ENCODE measurements at regions not wholly inside any gene's neighbourhood (a gene's known extent, or its start where the extent isn't known, plus 50 kb on each side); places are given as distances from the start of the nearest gene placed in this dataset.

DNA sequence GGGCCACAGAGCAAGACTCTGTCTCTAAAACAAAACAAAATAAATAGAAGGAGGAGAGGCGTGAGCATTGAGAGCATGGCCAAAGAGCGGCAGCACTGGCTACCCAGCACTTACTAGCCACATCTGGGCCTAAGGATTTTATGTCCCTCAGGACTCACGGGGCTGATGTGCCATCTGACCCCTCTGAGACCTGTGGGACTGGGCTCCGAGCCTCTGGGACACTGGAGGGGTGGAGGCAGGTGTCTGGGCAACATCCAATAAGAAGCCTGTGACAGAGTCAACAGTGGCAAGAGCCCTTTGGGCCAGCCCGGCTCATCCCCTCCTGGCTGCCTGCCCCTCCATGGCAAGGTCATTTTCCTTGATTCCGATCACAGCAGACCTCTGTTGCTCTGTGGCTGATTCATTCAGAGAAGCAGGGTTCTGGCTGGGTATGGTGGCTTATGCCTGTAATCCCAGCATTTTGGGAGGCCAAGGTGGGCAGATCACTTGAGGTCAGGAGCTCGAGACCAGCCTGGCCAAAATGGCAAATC is 60.7 kb downstream of the RRM2 start:
- ATAC-seq (replicated peaks), result no peak
- Mint-ChIP-seq H3K36me3 (no peaks in the 10 kb centered on the region), H3K27me3 (no peaks in the 10 kb centered on the region)

DNA sequence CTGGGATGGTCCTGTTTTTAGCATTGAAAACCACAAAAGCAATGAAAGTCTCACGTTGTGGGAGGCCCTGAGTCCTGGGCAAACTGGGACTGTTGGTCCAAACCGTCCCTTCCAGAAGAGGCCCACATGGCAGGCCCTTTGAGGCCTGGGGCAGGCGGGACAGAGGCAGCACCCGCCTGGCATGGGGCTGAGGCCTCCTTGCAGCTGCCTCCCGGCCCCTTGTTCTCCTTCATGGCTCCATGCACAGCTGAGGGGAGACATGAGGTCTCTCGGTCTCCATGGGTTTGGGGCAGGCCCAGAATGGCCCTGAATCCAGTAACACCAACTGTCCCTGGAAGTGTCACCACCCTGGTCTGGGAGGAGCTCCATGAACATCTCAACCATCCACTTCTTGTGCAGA is 61.9 kb downstream of the RRM2 start:
- no peaks in the 10 kb centered on the region for H3K27me3 Mint-ChIP-seq
- H3K27ac Mint-ChIP-seq, result no peak overlapping the region
- no peaks in the 10 kb centered on the region for H3K4me1 Mint-ChIP-seq
- H3K36me3 Mint-ChIP-seq, result no peaks in the 10 kb centered on the region
- no peak overlapping the region for H3K4me3 Mint-ChIP-seq
- no peak for ATAC-seq (replicated peaks)
- DNase-seq, result no peak
- no peaks in the 10 kb centered on the region for H3K9me3 Mint-ChIP-seq

More for the DNA sequence above, 60.7 kb downstream of the RRM2 start:
- H3K4me3 Mint-ChIP-seq, result no peak overlapping the region
- no peaks in the 10 kb centered on the region for H3K4me1 Mint-ChIP-seq
- H3K9me3 Mint-ChIP-seq, result no peaks in the 10 kb centered on the region
- H3K27ac Mint-ChIP-seq, result peak overlapping the region; percentile 25
- no peak for DNase-seq

DNA sequence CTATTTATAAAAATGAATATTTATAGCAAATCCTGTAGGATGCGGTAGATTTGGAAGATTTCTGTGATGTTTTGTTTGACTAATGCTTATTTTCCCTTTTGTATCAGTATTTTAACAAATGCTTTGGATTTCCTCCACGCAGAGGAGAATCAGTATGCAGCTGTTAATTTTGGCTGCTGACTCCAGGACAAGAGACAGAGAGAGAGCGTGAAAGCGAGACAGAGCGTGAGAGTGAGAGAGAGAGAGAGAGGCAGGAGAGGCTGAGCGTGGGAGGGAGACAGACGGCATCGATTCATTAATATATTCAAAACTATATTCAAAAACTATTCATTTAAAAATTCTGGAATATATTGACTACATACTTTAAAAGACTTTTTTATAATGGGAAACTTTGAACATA is 62.5 kb downstream of the RRM2 start:
- H3K27me3 Mint-ChIP-seq, result no peaks in the 10 kb centered on the region
- DNase-seq (no peak), ATAC-seq (replicated peaks) (no peak)
- peaks cover 4 to 5% of the 10 kb centered on the region in 2 donors for H3K9me3 Mint-ChIP-seq
- H3K27ac Mint-ChIP-seq, result no peak overlapping the region
- peaks cover 2 to 4% of the 10 kb centered on the region in 2 donors for H3K36me3 Mint-ChIP-seq
- H3K4me1 Mint-ChIP-seq, result peaks cover 4 to 5% of the 10 kb centered on the region in 2 donors
- no peak overlapping the region for H3K4me3 Mint-ChIP-seq

DNA sequence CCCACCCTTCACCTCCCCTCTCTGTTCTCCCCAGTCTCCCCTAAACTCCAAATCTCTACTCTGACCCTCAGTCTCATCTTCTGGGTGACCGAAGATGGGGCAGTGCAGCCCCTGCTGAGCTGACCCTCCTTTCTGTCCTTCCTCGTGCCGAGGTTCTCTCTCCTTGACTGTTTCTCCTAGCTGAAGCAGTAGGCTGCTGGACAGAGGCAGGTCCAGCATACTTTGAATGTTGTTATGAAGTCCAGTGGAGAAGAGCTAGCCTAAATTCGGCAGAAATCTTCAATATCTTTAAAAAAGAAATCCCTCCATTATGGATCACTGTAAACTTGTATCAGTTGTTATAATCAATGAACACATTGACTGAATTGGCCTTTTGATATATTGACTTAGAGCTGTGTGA is 63.2 kb downstream of the RRM2 start:
- Mint-ChIP-seq H3K9me3 (peaks cover 10 to 12% of the 10 kb centered on the region in 2 donors), H3K27me3 (no peaks in the 10 kb centered on the region), H3K4me1 (peaks cover 8 to 11% of the 10 kb centered on the region in 2 donors), H3K4me3 (no peak overlapping the region), H3K27ac (no peak overlapping the region), H3K36me3 (peaks cover 2 to 4% of the 10 kb centered on the region in 2 donors)
- ATAC-seq (replicated peaks) (no peak), DNase-seq (no peak)

DNA sequence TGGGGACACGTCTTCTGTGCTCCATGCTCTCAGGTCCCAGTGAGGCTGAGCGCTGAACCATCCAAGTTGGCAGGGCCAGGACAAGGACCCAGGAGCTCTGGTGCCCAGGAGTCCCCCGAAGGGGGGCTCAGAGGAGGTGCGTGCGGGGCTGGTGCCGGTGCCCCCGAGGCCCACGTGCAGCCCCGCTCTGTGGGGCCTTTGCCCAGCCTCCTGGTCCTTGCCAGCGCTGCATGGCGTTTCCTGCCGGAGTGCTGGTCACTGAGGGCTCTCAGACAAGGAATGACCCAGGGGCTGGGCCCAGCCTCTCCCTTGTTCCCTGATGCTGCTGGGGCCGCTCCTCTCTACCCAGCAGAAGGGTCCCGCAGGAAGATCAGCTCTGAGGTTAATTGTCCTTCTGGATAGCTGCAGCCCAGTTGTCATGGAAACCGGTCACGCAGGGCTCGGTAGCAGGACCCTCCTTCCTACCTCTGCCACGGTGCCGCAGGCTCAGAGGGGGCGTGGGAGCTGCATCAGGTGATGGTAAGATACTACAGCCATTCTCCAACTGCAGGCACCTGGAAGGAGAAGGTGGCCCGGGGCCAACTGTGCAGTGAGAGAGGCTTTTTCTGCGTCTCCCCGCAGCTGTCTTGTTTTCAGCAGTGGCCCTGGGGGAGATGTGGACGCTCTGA is 64.5 kb downstream of the RRM2 start:
- H3K9me3 Mint-ChIP-seq, result peaks cover 10 to 12% of the 10 kb centered on the region in 2 donors
- ATAC-seq (replicated peaks) (no peak), DNase-seq (no peak)
- H3K36me3 Mint-ChIP-seq, result peaks cover 2 to 8% of the 10 kb centered on the region in 2 donors
- H3K27ac Mint-ChIP-seq, result no peak overlapping the region
- no peak overlapping the region for H3K4me3 Mint-ChIP-seq
- no peaks in the 10 kb centered on the region for H3K27me3 Mint-ChIP-seq
- H3K4me1 Mint-ChIP-seq, result peaks cover 17 to 18% of the 10 kb centered on the region in 2 donors

DNA sequence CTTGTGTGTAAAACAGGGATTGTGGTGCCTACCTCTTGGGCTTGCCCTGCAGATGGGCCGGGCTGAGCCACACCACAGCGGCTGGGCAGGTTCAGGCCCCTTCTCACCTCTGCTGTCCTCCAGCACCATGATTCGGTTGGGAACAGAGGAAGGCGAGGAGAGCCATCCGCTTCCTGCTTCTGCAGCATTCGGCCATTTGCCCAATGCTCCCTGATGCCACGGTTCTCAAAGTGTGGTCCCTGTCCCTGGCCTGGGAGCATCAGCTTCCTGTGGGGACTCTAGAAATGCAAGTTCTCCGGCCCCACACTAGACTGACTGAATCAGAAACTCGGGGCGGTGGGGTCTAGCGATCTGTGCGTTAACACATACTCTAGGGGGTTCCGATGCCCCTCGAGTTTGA is 65.1 kb downstream of the RRM2 start:
- H3K9me3 Mint-ChIP-seq, result peaks cover 10 to 12% of the 10 kb centered on the region in 2 donors
- H3K4me3 Mint-ChIP-seq, result no peak overlapping the region
- H3K4me1 Mint-ChIP-seq, result peaks cover 17 to 18% of the 10 kb centered on the region in 2 donors
- H3K27me3 Mint-ChIP-seq, result no peaks in the 10 kb centered on the region
- ATAC-seq (replicated peaks) (no peak), DNase-seq (no peak)
- H3K27ac Mint-ChIP-seq, result no peak overlapping the region
- peaks cover 2 to 8% of the 10 kb centered on the region in 2 donors for H3K36me3 Mint-ChIP-seq

DNA sequence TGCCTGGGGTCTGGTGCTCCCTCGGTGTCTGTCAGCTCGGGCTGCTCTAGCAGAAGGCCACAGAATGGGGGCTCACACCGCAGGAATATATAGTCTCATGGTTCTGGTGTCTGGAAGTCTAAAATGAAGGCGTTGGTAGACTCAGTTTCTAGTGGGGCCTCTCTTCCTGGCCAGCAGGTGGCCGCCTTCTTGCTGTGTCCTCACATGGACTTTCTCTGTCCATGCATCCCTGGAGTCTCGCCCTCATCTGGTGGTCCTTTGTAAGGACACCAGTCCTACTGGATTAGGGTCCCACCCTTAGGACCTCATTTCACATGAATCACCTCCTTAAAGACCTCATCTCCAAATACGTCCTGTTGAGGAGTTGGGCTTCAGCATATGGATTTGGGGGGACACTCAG is 65.7 kb downstream of the RRM2 start:
- no peak overlapping the region for H3K27ac Mint-ChIP-seq
- H3K27me3 Mint-ChIP-seq, result no peaks in the 10 kb centered on the region
- no peak for ATAC-seq (replicated peaks)
- peaks cover 2 to 8% of the 10 kb centered on the region in 2 donors for H3K36me3 Mint-ChIP-seq
- H3K4me3 Mint-ChIP-seq, result no peak overlapping the region
- peaks cover 10 to 12% of the 10 kb centered on the region in 2 donors for H3K9me3 Mint-ChIP-seq
- no peak for DNase-seq
- peaks cover 17 to 18% of the 10 kb centered on the region in 2 donors for H3K4me1 Mint-ChIP-seq

DNA sequence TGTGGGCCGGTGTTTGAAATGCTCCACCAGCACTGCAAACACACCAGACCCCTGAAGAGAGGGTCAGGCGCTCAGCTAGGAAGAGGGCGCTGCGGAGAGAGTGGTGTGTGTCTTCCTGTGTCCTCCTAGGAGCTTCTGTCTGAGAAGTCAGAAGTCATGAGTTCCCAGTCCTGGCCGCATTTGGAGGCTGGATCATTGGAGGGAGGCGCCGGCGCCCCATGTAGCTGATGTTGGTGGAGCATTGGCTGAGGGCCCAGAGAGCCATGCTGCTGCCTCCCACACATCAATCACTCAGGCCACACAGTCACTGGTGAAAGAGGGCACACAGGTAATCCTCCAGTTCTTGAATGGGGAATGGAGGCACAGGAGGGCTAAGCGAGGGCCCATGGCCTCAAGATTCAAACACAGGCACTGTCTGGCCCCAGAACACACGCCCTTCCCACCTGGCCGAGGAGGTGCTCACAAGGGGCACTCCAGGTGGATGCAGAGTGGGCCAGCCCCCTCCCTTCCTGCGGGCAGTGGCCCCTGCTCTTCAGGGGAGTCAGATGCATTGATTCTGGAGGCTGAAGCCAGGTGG is 66.3 kb downstream of the RRM2 start:
- Mint-ChIP-seq H3K4me3 (no peak overlapping the region), H3K4me1 (peaks cover 17 to 18% of the 10 kb centered on the region in 2 donors), H3K27me3 (no peaks in the 10 kb centered on the region), H3K36me3 (peaks cover 2 to 8% of the 10 kb centered on the region in 2 donors), H3K27ac (peak overlapping the region; percentile 32), H3K9me3 (peaks cover 10 to 12% of the 10 kb centered on the region in 2 donors)
- ATAC-seq (replicated peaks), result no peak
- DNase-seq, result no peak

DNA sequence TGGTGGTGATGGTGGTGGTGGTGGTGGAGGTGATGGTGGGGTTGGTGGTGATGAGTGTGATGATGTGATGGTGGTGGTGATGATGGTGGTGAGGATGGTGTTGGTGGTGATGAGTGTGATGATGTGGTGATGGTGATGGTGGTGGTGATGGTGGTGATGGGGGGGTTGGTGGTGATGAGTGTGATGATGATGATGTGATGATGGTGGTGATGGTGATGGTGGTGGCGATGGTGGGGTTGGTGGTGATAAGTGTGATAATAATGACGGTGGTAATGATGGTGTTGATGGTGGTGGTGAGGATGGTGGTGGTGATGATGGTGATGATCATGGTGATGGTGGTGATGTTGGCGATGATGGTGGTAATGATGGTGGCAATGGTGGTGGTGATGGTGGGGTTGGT is 67.7 kb downstream of the RRM2 start:
- no peak overlapping the region for H3K27ac Mint-ChIP-seq
- ATAC-seq (replicated peaks), result no peak
- H3K36me3 Mint-ChIP-seq, result peaks cover 2 to 8% of the 10 kb centered on the region in 2 donors

DNA sequence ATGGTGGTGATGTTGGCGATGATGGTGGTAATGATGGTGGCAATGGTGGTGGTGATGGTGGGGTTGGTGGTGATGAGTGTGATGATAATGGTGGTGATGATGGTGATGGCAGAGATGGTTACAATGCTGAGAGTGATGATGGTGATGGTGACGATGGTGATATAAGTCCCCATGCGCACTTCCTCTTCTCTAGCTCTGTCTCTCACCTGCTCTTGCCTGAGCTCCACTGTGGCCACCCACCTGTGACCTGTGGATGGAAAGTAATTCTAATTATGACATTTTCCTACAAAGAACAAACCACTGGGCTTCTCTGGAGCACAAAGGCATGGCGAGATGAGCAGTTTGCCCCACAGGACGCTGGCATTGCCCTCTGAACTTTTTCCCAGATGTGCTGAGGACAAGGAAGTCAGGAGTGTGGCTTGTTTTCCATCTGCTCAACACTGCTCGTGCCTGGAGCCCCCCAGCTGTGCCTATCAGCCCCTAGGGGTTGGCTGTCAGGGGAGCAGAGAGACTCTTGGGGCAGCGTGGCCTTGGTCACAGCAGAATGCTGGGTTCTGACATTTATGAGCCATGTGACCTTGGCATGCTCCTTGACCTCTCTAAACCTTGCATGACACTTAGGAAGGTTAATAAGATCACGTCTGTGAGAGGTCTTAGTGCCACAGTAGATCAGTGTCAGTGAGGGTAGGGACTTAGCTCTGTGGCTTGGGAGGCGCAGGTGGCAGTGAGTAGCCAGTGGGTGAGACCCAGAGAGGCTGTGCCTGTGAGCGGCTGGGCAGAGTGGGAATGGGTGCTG is 68.4 kb downstream of the RRM2 start:
- peak; percentile 62 to 65 for ATAC-seq (replicated peaks)
- Mint-ChIP-seq H3K36me3 (peaks cover 2 to 8% of the 10 kb centered on the region in 2 donors), H3K27ac (peak overlapping the region; percentile 87), H3K27me3 (no peaks in the 10 kb centered on the region), H3K4me1 (peaks cover 17 to 18% of the 10 kb centered on the region in 2 donors), H3K9me3 (peaks cover 10 to 12% of the 10 kb centered on the region in 2 donors), H3K4me3 (peak overlapping the region; percentile 10 to 49)
- DNase-seq, result no peak

More for the DNA sequence above, 67.7 kb downstream of the RRM2 start:
- Mint-ChIP-seq H3K27me3 (no peaks in the 10 kb centered on the region), H3K9me3 (peaks cover 10 to 12% of the 10 kb centered on the region in 2 donors), H3K4me3 (no peak overlapping the region), H3K4me1 (peaks cover 17 to 18% of the 10 kb centered on the region in 2 donors)
- no peak for DNase-seq

DNA sequence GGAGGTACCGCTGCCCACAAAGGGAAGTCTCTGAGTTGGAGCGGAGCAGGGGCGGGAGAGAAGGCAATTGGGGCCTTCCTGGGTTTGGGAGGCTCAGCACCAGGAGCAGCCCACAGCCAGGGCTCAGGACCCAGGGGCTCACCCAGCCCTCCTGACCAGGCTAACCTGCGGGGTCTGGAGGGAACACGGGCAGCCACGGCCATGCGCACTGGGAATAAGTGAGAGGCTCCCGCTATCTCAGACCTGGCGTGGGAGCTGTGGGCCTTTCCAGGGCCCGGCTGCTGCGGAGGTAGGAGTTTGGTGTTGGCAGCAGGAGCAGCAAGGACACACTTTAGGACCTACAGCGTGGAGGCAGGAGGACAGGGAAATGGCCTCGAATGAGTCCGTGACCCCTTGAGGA is 69.0 kb downstream of the RRM2 start:
- peak overlapping the region; percentile 87 for H3K27ac Mint-ChIP-seq
- peak overlapping the region; percentile 10 to 49 for H3K4me3 Mint-ChIP-seq
- peaks cover 17 to 18% of the 10 kb centered on the region in 2 donors for H3K4me1 Mint-ChIP-seq
- H3K36me3 Mint-ChIP-seq, result peaks cover 2 to 8% of the 10 kb centered on the region in 2 donors
- H3K9me3 Mint-ChIP-seq, result peaks cover 10 to 12% of the 10 kb centered on the region in 2 donors
- no peaks in the 10 kb centered on the region for H3K27me3 Mint-ChIP-seq
- ATAC-seq (replicated peaks) (no peak), DNase-seq (no peak)

DNA sequence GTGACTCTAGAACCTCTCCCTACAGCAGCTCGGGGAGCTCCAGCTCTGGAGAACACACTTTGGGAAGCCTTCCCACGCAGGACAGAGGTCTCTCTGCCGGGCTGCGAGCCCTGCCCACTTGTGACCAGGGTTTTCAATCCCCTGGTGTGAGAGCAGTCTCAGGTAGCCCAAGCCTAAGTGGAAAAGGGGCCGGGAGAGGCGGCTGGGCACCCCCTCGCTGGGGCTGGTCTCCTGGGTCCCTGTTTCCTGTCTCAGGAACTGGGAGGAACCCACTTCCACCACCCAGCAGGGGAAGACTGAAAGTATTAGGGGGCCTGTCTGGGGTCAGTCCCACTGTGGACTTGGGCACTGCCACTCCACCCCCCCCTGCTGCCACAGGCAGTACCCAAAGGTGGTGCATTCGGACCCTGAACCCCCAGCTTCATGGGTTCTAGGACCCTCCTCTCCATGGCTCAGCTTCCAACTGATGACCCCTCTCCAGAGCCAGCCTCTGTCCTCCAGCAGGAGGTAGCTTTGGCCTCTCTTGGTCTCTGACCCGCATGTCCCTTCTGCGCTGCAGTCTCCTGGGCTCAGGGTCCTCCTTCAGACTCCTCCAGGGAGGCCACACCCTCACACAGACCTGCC is 70.0 kb downstream of the RRM2 start:
- Mint-ChIP-seq H3K4me1 (peaks cover 17 to 18% of the 10 kb centered on the region in 2 donors), H3K9me3 (peaks cover 10 to 12% of the 10 kb centered on the region in 2 donors), H3K27ac (no peak overlapping the region), H3K4me3 (no peak overlapping the region), H3K27me3 (no peaks in the 10 kb centered on the region), H3K36me3 (peaks cover 2 to 8% of the 10 kb centered on the region in 2 donors)
- DNase-seq, result no peak
- no peak for ATAC-seq (replicated peaks)

DNA sequence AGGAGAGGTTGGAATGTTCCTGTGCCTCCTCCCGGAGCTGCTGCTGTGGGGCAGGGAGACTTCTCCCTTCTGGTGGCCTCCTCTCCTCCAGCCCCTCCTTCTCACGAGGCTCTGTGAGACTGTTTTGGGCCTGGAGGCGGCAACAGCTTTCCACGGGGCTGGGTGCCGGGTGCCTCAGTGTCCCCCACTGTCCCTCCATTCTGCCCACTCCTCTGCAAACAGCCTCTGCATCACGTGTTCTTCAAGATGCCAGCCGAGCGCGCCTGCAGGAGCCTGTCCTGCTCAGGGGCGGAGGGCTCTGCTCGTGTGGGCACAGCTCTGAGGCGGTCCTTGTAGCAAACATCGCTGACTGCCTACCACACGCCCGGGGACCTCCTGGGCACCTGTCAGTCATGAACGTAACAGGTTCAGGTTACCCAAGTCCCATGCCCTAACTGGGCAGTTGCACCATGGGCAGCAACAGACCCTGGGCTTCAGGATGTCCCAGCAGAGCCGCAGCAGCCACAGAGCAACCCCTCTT is 70.8 kb downstream of the RRM2 start:
- no peak overlapping the region for H3K4me3 Mint-ChIP-seq
- peaks cover 2 to 10% of the 10 kb centered on the region in 2 donors for H3K36me3 Mint-ChIP-seq
- H3K4me1 Mint-ChIP-seq, result peaks cover 17 to 18% of the 10 kb centered on the region in 2 donors
- DNase-seq, result no peak
- ATAC-seq (replicated peaks), result no peak
- H3K9me3 Mint-ChIP-seq, result peaks cover 10 to 14% of the 10 kb centered on the region in 2 donors
- no peak overlapping the region for H3K27ac Mint-ChIP-seq
- no peaks in the 10 kb centered on the region for H3K27me3 Mint-ChIP-seq

Measured in stimulated activated naive B cell treated with anti-CD40 and anti-IgM and Interleukin-4, amounts not matched to agents 10 μg/mL and 1 μg/mL and 100 μg/mL, for 72 hours (primary cell).